Hematopoietic multipotent progenitor cell treated with erythropoietin and hydrocortisone succinate and interleukin-3 and kit ligand, for 6 days (in vitro differentiated cells): ENCODE measurements at regions not wholly inside any gene's neighbourhood (a gene's known extent, or its start where the extent isn't known, plus 50 kb on each side); places are given as distances from the start of the nearest gene placed in this dataset.

Source experiments
- DNase-seq: peaks from one replicate; pipeline ENCODE4 v3.0.0-alpha.2; 2015

DNA sequence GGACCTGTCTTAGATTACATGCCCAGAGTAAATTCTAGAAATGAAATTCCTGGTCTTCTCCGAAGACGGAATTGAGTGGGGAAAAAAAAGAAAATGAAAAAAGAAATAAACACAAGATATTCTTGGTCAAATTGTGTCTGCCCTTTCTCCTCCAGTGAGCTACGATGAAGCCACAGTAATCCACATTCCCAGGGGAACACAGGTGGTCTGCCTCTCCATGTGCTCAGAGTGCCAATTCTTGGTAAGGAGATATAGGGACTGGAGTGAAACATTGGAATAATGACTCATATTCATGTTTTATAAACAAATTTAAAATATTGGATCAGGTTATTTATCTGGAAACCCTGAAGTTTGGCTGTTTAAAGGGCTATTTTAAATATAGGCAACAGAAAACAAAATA, 54.2 kb upstream of the MGST2 start:
- no peak for DNase-seq

DNA sequence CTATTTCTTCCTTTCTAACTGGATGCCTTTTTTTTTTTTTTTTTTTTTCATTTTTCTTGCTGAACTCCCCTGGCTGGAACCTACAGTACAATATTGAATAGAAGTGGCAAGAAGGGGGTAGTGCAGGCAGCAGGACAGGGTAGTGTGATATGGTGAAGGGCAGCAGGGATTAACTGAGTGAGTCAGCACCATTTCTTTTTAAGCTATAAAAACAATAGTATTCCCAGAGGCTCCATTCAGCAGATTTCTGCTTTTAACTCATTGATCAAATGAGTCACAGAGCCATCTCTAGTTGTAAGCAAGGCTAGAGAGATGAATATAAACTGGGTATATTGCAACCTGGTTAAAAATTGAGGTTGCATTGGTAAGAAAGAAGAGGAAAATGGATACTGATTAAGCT, 53.6 kb upstream of the SETD7 start:
- DNase-seq: no peak

DNA sequence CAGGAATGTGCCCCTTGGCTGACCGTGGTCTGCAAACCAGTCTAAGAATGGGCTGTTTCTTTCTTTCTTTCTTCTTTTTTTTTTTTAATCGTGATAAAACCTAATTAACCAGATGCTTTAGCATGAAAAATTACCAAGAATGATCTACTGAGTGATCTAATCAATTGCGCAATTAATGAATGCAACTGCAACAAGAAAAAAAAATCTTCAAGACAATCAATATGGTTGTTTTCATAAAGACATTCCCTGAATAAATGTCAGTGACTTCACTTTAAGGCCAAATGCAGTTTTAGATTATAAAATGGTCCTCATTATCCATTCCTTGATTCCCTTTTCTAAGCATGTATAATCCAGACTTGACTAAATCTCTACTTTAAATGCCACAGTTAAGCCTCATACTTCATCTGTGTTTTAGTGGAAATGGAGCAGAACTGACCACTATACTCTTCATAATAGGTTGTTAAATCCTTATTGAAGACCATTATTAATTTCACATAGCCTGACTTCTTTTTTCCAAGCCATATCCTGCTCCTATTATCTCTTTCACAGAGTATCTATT, 51.6 kb upstream of the SETD7 start:
- DNase-seq: no peak

DNA sequence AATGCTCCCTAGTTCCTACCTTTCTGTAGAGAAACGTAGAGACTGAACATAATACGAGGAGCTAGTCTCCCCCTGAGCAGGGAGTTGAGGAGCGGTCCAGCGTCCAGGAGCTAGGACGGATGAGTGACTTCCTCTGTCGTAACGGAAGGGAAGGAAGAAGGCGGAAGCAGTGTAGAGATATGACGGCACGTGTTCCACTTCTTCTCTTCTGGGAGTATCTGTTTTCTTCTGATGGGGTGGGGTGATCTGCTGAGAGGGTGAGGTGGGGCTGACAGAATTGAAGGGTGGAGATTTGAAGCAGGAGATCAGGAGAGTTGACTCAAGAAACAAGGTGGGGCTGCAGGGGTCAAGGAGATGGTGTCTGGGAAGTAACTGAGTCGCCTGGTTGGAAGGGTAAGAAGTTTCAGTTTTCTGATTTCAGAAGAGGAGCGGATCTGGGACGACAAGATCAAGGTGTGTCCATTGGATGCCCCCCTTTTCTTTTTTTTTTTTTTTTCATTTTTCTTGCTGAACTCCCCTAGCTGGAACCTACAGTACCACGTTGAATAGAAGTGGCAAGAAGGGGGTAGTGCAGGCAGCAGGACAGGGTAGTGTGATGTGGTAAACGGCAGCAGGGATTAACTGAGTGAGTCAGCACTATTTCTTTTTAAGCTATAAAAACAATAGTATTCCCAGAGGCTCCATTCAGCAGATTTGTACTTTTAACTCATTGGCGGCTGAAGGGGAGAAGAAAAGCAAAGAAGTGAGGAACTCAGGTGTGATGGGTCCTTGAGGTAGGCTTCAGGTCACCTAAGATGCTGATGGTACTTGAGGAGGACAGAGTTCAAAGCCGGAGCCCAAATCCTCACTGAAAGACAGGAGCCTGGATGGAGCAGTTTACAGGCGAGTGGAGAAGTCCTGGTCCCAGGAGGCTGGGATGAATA, 50.8 kb upstream of the SETD7 start:
- DNase-seq: peak; percentile 63

DNA sequence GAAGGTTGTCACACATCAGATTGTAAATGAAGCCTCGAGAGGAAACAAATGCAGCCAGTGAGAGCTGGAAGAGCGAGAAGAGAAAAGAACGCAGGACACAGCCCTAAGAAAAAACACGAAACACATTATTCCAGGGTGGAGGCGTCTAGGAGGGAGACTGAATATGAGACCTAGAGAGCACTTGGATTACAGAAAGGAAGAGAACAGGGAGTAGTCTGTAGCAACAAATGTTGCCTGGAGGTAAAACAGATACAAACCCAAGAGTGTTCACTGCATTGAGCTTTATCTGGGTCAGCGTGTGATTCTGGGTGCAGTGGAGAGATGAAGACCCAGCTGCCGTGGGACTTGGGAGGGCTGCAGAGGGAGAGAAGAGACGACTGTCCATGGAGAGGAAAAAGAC, 50.1 kb upstream of the SETD7 start:
- DNase-seq: no peak
